ENCODE measurements at regions not wholly inside any gene's neighbourhood (a gene's known extent, or its start where the extent isn't known, plus 50 kb on each side); places are given as distances from the start of the nearest gene placed in this dataset.

DNA sequence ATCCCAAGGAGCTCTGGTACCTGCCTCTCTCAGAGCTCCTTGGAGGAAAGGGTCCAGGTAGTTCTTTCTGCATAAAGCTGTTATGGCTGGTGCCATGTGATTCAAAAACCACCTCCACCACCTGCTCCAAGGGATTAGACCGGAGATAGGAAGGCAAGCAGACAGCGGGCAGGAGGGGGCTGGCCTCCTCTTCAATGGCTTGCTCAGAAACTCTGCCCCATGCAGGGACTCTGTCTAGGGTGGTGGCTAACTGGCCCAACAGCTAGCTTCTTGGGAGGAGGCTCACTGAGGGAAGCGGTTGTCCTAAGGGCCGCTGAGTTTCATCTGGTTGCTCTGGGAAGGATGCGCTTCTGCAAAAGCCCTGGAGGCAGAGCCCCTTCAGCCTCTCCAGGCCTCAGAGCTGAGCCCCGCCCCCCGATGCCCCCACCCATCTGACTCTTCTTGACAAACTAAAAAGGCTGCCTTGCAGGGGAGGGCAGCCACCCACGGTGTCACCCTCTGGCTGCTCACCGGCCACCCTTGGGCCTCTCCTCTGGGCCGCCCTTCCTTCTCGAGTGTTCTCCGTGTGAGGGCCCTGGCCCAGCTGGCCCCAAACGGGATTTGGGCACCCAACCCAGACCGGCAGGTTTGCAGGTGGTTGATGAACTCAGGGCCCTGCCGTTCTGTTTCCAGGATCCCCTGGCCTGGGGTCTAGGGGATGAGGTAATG, 90.2 kb downstream of the MCFD2 start:
- TF ChIP-seq EZH2 (IDR thresholded peaks at IDR 0.05; ENCODE audit: borderline replicate concordance, low read depth, low read length, poor library complexity, severe bottlenecking): no peak
- TF ChIP-seq, protein P1, sequence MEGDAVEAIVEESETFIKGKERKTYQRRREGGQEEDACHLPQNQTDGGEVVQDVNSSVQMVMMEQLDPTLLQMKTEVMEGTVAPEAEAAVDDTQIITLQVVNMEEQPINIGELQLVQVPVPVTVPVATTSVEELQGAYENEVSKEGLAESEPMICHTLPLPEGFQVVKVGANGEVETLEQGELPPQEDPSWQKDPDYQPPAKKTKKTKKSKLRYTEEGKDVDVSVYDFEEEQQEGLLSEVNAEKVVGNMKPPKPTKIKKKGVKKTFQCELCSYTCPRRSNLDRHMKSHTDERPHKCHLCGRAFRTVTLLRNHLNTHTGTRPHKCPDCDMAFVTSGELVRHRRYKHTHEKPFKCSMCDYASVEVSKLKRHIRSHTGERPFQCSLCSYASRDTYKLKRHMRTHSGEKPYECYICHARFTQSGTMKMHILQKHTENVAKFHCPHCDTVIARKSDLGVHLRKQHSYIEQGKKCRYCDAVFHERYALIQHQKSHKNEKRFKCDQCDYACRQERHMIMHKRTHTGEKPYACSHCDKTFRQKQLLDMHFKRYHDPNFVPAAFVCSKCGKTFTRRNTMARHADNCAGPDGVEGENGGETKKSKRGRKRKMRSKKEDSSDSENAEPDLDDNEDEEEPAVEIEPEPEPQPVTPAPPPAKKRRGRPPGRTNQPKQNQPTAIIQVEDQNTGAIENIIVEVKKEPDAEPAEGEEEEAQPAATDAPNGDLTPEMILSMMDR (conservative IDR thresholded peaks at IDR 0.05; ENCODE audit: low read depth, low read length): no peak
- POLR2A ChIA-PET (ENCODE audit: low non-redundant PET): no interaction called here
- no peaks in the 10 kb centered on the region for H3K27me3 ChIP-seq (replicated peaks; ENCODE audit: insufficient read depth, low read depth, low read length, poor library complexity)
- BruUV-seq (replicated peaks): no TSS peak
- H3K4me1 ChIP-seq (ENCODE audit: insufficient read depth, low read length, poor library complexity, severe bottlenecking): no peaks in the 10 kb centered on the region
- H3K4me3 ChIP-seq (ENCODE audit: low read depth, low read length, poor library complexity, severe bottlenecking): no peak overlapping the region
- H3K36me3 ChIP-seq (ENCODE audit: insufficient read depth, low read length, poor library complexity, severe bottlenecking): no peaks in the 10 kb centered on the region
- intact Hi-C loops (cut with micrococcal nuclease; ENCODE audit: unreplicated experiment): no loop called here
- H3K9me3 ChIP-seq (ENCODE audit: low read depth, low read length, poor library complexity, severe bottlenecking): no peaks in the 10 kb centered on the region
- no peak for DNase-seq (ENCODE audit: low spot score)
- H3K27ac ChIP-seq (ENCODE audit: low read depth, low read length, poor library complexity, severe bottlenecking): no peak overlapping the region
- CTCF ChIA-PET: no interaction called here

DNA sequence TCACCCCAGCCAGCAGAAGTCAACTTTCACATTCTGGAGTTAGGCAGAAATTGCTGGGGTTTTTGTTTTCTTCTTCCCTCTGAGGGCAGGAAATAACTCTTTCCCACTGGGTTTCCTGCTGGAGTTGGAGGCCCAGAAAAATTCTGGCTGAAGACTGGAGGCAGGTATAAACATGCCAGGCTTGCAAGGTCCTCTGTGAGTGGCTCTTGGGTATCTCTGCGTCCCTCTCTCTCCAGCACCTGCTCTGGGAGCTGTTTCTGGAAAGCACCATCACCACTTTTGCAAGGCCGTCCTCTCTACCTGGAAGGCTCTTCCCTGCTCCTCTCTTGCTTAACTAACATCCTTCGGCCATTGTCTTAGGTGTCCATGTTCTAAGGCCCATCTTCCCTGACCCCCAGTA, 91.0 kb downstream of the MCFD2 start:
- Histone ChIP-seq H3K4me3 (ENCODE audit: low read depth, low read length, poor library complexity, severe bottlenecking) (no peak overlapping the region), H3K27me3 (replicated peaks; ENCODE audit: insufficient read depth, low read depth, low read length, poor library complexity) (no peaks in the 10 kb centered on the region), H3K27ac (ENCODE audit: low read depth, low read length, poor library complexity, severe bottlenecking) (no peak overlapping the region), H3K36me3 (ENCODE audit: insufficient read depth, low read length, poor library complexity, severe bottlenecking) (no peaks in the 10 kb centered on the region), H3K9me3 (ENCODE audit: low read depth, low read length, poor library complexity, severe bottlenecking) (no peaks in the 10 kb centered on the region), H3K4me1 (ENCODE audit: insufficient read depth, low read length, poor library complexity, severe bottlenecking) (no peaks in the 10 kb centered on the region)
- DNase-seq (ENCODE audit: low spot score): no peak
- POLR2A ChIA-PET (ENCODE audit: low non-redundant PET): no interaction called here
- CTCF ChIA-PET: no interaction called here
- TF ChIP-seq, protein P1 (conservative IDR thresholded peaks at IDR 0.05; ENCODE audit: low read depth, low read length): no peak
- no peak for TF ChIP-seq EZH2 (IDR thresholded peaks at IDR 0.05; ENCODE audit: borderline replicate concordance, low read depth, low read length, poor library complexity, severe bottlenecking)
- BruUV-seq (replicated peaks): no TSS peak
- intact Hi-C loops (cut with micrococcal nuclease; ENCODE audit: unreplicated experiment): no loop called here

DNA sequence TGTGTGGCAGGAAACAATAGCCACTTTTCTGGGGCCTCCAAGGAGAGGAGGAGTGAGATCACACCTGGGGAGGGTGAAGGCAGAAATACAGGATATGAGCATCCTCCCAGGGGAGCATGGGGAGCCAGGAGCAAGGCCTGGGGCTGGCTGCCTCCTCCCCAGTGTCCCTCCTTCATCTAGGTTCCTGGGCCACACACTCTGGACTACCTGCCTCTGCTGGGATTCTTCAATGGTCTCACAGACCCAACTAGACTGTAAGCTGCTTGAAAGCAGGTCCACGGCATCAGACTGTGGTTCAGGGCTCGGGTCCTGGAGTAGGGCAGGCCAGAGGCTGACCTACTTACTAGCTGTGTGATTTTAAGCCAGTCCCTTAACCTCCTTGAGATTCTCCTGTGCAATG, 94.0 kb downstream of the MCFD2 start:
- H3K4me1 ChIP-seq (ENCODE audit: insufficient read depth, low read length, poor library complexity, severe bottlenecking): no peaks in the 10 kb centered on the region
- no peak for DNase-seq (ENCODE audit: low spot score)
- ChIA-PET CTCF (no interaction called here), POLR2A (ENCODE audit: low non-redundant PET) (no interaction called here)
- H3K27me3 ChIP-seq (replicated peaks; ENCODE audit: insufficient read depth, low read depth, low read length, poor library complexity): no peaks in the 10 kb centered on the region
- H3K27ac ChIP-seq (ENCODE audit: low read depth, low read length, poor library complexity, severe bottlenecking): no peak overlapping the region
- no TSS peak for BruUV-seq (replicated peaks)
- H3K36me3 ChIP-seq (ENCODE audit: insufficient read depth, low read length, poor library complexity, severe bottlenecking): no peaks in the 10 kb centered on the region
- intact Hi-C loops (cut with micrococcal nuclease; ENCODE audit: unreplicated experiment): no loop called here
- TF ChIP-seq, protein P1 (conservative IDR thresholded peaks at IDR 0.05; ENCODE audit: low read depth, low read length): no peak
- no peak for TF ChIP-seq EZH2 (IDR thresholded peaks at IDR 0.05; ENCODE audit: borderline replicate concordance, low read depth, low read length, poor library complexity, severe bottlenecking)
- H3K9me3 ChIP-seq (ENCODE audit: low read depth, low read length, poor library complexity, severe bottlenecking): no peaks in the 10 kb centered on the region
- no peak overlapping the region for H3K4me3 ChIP-seq (ENCODE audit: low read depth, low read length, poor library complexity, severe bottlenecking)
